IPS-20b (cell line): ENCODE measurements at regions not wholly inside any gene's neighbourhood (a gene's known extent, or its start where the extent isn't known, plus 50 kb on each side); places are given as distances from the start of the nearest gene placed in this dataset.

ENCODE experiments used
- H3K27ac ChIP-seq: one replicate; pipeline ENCODE4 v1.5.1; 2013; ENCODE audit warnings: low read length
- H3K27me3 ChIP-seq: 2 replicates; pipeline ENCODE4 v1.6.1; 2013; ENCODE audit warnings: mild to moderate bottlenecking, low read length, inconsistent platforms; ENCODE audit not compliant: insufficient read depth
- H3K36me3 ChIP-seq: 2 replicates; pipeline ENCODE4 v1.6.1; 2013; ENCODE audit warnings: low read depth, mild to moderate bottlenecking, inconsistent platforms, low read length, moderate library complexity; ENCODE audit not compliant: insufficient read depth
- H3K4me1 ChIP-seq: 2 replicates; pipeline ENCODE4 v1.6.1; 2013; ENCODE audit warnings: mild to moderate bottlenecking, control low read depth, inconsistent platforms, low read length, moderate library complexity; ENCODE audit not compliant: insufficient read depth
- H3K4me3 ChIP-seq: 2 replicates; pipeline ENCODE4 v1.5.1; 2013; ENCODE audit warnings: mild to moderate bottlenecking, low read length, inconsistent platforms
- H3K9ac ChIP-seq: 2 replicates; pipeline ENCODE4 v1.6.1; 2013; ENCODE audit warnings: low read depth, mild to moderate bottlenecking, inconsistent platforms, low read length, moderate library complexity
- H3K9me3 ChIP-seq: 2 replicates; pipeline ENCODE4 v1.6.1; 2013; ENCODE audit warnings: mild to moderate bottlenecking, low read depth, low read length, inconsistent platforms; ENCODE audit not compliant: insufficient read depth

DNA sequence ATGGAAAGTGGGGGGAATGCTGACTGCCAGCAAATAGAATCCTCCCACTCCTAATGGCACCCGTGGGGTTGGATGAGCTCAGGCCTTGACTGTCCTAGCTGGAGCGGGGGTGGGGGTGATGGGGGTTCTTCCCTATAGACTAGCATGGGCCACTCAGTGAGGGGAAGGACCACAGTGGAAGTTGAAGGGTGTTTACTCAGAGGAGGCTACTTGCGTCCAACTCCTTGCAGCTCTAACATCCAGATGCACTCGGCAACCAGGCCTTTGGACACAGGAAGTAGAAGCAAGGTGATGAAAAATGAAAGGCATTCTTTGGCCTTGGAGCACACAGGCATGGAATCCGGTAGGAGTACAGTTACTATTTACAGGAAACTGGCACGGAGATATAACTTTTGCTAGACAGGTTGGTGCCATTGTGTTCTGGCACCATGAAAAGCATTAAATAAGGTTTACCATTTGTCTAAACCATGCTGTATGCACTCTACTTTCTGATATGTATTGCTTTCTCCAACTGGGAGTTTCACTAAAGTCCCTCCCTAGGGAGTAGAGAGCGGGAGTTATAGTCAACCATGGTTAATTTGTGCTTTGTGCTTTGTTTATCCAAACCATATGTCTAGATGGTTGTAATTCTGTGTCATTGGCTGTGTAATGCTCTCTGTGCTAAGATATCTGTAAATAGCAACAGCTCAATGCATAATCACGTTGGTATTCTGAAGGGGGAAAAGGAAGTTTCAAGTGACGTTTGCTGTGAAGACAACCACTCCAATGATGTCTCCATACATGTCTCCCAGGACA is 125.3 kb downstream of the TSHZ3 start:
- no peak overlapping the region for H3K4me3 ChIP-seq

DNA sequence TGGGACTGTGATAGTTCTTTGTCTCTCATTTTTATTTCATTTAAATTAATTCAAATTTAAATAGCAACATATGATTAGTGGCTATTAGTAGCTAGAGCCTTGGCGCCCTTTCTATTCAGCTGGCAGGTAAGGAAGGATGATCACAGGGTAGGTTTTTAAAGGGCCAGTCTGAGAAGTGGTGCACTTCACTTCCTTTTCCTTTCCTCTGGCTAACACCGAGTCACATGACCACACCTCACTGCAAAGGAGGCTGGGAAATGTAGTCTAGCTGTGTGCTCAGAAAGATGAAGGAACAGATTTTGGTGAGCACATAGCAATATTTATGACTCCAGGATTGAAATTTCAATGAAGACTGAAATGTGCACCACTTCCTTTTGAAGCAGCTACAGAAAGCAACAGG is 128.7 kb downstream of the TSHZ3 start:
- H3K27me3 ChIP-seq = no peaks in the 10 kb centered on the region
- H3K9me3 ChIP-seq = no peaks in the 10 kb centered on the region
- H3K9ac ChIP-seq = no peak overlapping the region
- H3K4me1 ChIP-seq = no peaks in the 10 kb centered on the region
- no peaks in the 10 kb centered on the region for H3K36me3 ChIP-seq
- H3K4me3 ChIP-seq = no peak overlapping the region
- H3K27ac ChIP-seq = no peak overlapping the region

More for the DNA sequence above, 125.3 kb downstream of the TSHZ3 start:
- no peaks in the 10 kb centered on the region for H3K27me3 ChIP-seq
- H3K27ac ChIP-seq = no peak overlapping the region
- H3K36me3 ChIP-seq = no peaks in the 10 kb centered on the region
- no peak overlapping the region for H3K9ac ChIP-seq
- no peaks in the 10 kb centered on the region for H3K9me3 ChIP-seq
- no peaks in the 10 kb centered on the region for H3K4me1 ChIP-seq

DNA sequence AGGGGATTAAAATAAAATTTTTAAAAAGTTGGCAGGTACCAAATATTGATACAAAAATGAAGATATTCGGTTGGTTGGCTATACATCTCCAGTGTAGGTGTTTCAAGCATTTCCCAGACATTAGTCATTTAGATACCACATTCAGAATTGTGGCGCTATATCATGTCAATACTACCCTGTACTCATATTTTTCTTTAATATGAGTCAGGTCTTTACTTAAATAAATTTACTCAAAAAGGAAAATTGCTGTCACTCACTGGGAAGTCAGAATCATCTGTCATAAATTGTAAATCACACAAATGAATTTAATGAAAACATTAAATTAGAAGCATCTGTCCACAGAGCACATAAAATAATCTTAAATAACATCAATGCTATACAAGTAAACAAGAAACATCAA is 134.2 kb downstream of the TSHZ3 start:
- Histone ChIP-seq H3K4me1 (no peaks in the 10 kb centered on the region), H3K27ac (no peak overlapping the region), H3K4me3 (no peak overlapping the region), H3K27me3 (no peaks in the 10 kb centered on the region), H3K9me3 (no peaks in the 10 kb centered on the region), H3K36me3 (no peaks in the 10 kb centered on the region), H3K9ac (no peak overlapping the region)

DNA sequence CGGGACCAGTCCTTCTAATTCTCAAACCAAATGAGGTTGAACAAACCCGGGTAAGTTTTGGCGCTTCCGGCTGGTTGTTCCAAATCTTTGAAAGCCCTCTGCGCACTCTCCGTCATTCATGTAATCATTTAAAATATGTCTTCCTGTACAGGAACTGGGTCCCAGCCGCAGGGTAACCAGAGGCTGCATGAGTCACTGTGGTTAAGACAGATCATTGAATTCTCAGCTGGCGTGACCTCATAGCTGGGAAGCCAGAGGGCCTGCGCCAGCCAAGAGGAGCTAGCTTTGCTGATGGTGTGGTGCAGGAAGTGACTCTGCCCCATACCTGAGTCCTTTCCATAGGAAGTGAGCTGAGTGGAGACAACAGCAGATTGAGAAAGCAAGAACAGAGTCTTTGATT is 135.2 kb downstream of the TSHZ3 start:
- Histone ChIP-seq H3K27me3 (no peaks in the 10 kb centered on the region), H3K4me1 (no peaks in the 10 kb centered on the region), H3K4me3 (no peak overlapping the region), H3K9me3 (no peaks in the 10 kb centered on the region), H3K36me3 (no peaks in the 10 kb centered on the region), H3K9ac (no peak overlapping the region), H3K27ac (no peak overlapping the region)

DNA sequence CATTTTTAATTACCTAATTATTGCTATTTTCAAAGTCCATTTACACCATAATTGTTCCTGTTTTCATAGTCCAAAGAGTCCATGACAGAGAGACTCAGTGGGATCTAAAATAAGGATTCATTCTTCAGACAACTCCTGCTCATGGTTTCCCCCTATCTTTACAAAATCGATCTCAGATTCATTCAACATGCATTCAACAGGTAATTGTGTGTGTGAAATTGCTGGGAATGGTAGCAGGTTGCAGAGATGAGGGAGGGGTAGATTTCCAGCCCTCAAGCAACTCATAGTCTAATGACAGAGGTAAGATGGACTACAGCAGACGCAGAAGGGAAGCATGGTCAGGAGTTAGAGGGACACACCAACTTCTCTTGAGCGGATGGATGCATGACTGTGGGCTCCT is 138.1 kb downstream of the TSHZ3 start:
- Histone ChIP-seq H3K27me3 (no peaks in the 10 kb centered on the region), H3K27ac (no peak overlapping the region), H3K9ac (no peak overlapping the region), H3K4me1 (no peaks in the 10 kb centered on the region), H3K9me3 (no peaks in the 10 kb centered on the region), H3K4me3 (no peak overlapping the region), H3K36me3 (no peaks in the 10 kb centered on the region)

DNA sequence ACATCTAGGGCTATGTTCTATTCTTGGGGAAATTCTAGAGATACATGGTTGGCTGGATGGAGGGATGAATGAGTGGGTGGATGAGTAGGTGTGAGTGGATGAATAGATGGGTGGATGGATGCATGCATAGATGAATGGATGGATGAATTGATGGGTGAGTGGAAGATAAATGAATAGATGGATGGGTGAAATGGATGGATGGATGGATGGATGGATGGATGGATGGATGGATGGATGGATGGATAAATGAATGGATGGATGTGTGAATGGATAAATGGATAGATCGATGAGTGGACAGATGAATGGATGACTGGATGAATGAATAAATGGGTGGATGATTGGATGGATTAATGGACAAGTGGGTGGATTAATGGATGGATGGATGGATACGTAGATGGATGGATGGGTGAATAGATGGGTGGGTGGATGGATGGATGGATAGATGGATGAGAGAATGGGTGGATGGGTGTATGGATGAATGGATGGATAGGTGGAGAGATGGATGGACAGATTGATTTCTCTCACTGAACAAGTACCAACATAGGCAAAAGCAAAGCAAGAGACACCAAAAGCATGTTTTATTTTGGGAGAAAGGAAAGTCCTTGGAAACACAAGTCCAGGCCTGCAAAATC is 143.2 kb downstream of the TSHZ3 start:
- H3K4me1 ChIP-seq = no peaks in the 10 kb centered on the region
- no peak overlapping the region for H3K27ac ChIP-seq
- peaks cover 15% of the 10 kb centered on the region; the same call in 1 of the 2 replicates for H3K27me3 ChIP-seq
- no peaks in the 10 kb centered on the region for H3K36me3 ChIP-seq
- H3K4me3 ChIP-seq = no peak overlapping the region
- H3K9me3 ChIP-seq = no peaks in the 10 kb centered on the region
- no peak overlapping the region for H3K9ac ChIP-seq

DNA sequence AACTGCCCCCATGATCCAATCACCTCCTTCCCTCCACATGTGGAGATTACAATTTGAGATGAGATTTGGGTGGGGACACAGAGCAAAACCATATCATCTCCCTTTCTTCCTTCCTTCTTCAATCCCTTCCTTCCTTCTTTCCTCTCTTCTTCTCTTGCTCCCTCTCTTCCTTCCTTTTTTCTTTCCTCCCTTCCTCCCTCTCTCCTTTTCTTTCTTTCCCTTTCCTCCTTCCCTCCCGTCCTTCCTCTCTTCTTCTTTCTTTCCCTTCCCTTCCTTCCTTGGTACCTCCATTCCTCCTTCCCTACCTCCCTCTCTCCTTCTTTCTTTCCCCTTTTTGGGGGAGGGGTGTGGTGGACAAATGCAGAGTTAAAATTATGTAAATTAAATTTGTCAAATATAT is 145.1 kb downstream of the TSHZ3 start:
- no peaks in the 10 kb centered on the region for H3K9me3 ChIP-seq
- no peaks in the 10 kb centered on the region for H3K36me3 ChIP-seq
- peaks cover 15% of the 10 kb centered on the region; the same call in 1 of the 2 replicates for H3K27me3 ChIP-seq
- H3K27ac ChIP-seq = no peak overlapping the region
- H3K4me3 ChIP-seq = no peak overlapping the region
- no peaks in the 10 kb centered on the region for H3K4me1 ChIP-seq
- no peak overlapping the region for H3K9ac ChIP-seq

DNA sequence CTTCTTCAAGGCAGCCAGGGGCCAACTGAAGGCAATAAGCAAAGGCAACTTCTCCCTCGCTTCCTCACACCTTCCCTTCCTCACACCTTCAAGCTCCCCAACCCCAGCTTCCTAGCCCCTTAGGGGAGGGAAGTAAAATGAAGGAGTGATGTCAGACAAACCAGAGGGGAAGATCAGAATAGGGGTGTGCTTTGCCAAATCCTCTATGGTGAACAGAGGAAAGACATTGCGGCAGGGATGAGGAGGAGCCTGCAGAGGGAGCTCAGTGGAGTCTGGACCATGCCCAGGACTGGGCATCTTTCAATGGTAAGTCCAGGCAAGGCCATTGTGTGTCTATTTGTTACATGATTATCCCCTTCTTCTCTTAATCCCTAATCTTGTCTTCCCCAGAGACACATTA is 164.0 kb downstream of the TSHZ3 start:
- Histone ChIP-seq H3K27ac (no peak overlapping the region), H3K4me1 (peaks cover 3% of the 10 kb centered on the region), H3K4me3 (no peak overlapping the region), H3K27me3 (no peaks in the 10 kb centered on the region), H3K9me3 (peaks cover 9% of the 10 kb centered on the region; the same call in 1 of the 2 replicates), H3K9ac (no peak overlapping the region), H3K36me3 (no peaks in the 10 kb centered on the region)

DNA sequence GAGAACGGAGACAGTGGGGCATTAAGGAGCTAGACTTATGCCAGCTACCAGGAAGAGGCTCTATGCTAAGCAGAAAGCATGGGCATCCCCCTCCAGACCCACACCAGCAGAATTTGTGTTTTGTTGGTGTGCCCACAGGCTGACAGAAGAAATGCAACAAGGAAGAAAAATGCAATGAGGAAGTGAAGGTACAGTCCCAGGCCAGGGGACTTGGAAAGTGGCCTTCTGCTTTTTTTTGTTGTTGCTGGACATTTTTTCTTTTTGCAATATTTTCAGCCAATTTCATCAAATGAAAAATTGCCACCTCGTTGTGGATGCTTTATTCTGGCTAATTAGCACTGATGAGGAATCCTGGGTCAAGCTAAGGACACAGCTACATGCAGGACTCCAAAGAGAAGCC is 167.7 kb downstream of the TSHZ3 start:
- Histone ChIP-seq H3K27ac (no peak overlapping the region), H3K36me3 (no peaks in the 10 kb centered on the region), H3K4me3 (no peak overlapping the region), H3K9ac (no peak overlapping the region), H3K9me3 (no peaks in the 10 kb centered on the region), H3K27me3 (no peaks in the 10 kb centered on the region), H3K4me1 (peaks cover 4% of the 10 kb centered on the region)

DNA sequence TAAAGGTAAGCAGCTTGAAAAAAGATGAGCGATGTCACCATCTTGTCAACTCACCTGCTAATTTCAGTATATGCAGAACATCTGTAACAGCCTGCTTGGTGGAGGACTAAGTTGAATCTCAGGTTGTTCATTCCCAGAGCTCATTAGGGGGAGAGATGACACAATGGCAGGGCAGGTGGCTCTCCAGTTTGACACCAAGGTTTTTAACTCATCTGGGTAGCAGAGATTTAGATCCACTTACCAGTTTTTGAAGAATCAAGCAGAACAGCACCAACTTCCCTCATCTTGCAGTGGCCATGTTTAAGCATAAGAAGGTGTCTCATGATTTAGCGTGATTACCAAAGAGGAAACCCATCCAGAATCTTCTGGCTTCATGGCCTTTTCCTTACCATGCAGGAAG is 168.3 kb downstream of the TSHZ3 start:
- no peaks in the 10 kb centered on the region for H3K9me3 ChIP-seq

DNA sequence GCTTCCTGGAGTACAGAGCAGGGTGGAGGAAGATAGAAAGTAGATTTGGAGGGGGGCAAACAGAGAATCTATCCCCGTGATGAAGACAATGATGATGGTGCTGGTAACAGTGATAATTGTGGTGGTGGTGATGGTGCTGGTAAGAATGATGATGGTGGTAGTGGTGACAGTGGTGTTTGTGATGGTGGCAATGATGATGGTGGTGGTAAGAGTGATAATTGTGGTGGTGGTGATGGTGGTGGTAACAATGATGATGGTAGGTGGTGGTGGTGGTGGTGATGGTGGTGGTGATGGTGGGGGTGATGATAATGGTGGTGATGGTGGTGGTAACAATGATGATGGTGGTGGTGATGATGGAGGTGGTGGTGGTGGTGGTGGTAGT is 169.8 kb downstream of the TSHZ3 start:
- no peak overlapping the region for H3K27ac ChIP-seq
- peaks cover 4% of the 10 kb centered on the region for H3K4me1 ChIP-seq

More for the DNA sequence above, 168.3 kb downstream of the TSHZ3 start:
- Histone ChIP-seq H3K27me3 (no peaks in the 10 kb centered on the region), H3K9ac (no peak overlapping the region), H3K36me3 (no peaks in the 10 kb centered on the region), H3K27ac (no peak overlapping the region), H3K4me1 (peaks cover 4% of the 10 kb centered on the region), H3K4me3 (no peak overlapping the region)

DNA sequence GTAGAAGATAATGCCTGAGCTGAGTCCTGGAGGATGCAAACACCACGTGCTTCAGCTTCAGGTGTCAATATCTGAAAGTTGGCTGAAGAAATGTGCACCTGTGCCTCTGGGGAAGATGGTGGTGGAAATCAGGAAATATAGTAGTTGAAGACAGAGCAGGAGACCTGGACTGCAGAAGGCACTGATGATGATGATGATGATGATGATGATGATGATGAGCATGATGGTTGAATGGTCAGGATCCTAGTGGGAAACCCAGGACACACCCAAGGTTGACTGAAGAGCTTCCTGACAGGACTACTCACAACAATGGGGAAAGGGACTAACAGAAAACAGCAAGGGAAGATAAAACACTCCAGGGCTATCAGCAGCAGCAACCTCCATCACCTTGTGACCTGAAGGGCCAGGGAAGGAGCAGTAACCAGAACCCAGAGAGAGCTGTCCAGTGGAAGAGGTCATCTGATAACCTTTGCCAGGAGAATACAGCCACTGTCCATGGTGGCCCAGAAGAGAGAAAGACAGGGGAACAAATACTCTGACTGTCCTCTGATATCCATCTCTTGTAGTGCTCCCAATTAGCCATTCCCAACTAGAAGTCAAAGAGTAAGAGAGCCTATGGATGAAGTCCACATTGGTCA is 170.3 kb downstream of the TSHZ3 start:
- H3K27me3 ChIP-seq = no peaks in the 10 kb centered on the region
- H3K27ac ChIP-seq = no peak overlapping the region
- no peaks in the 10 kb centered on the region for H3K9me3 ChIP-seq

More for the DNA sequence above, 169.8 kb downstream of the TSHZ3 start:
- Histone ChIP-seq H3K36me3 (no peaks in the 10 kb centered on the region), H3K27me3 (no peaks in the 10 kb centered on the region), H3K9ac (no peak overlapping the region), H3K4me3 (no peak overlapping the region), H3K9me3 (no peaks in the 10 kb centered on the region)

More for the DNA sequence above, 170.3 kb downstream of the TSHZ3 start:
- Histone ChIP-seq H3K4me1 (peaks cover 4% of the 10 kb centered on the region; the same call in 1 of the 2 replicates), H3K9ac (no peak overlapping the region), H3K36me3 (no peaks in the 10 kb centered on the region), H3K4me3 (no peak overlapping the region)
